OCI-LY3 (cell line): ENCODE measurements at regions not wholly inside any gene's neighbourhood (a gene's known extent, or its start where the extent isn't known, plus 50 kb on each side); places are given as distances from the start of the nearest gene placed in this dataset.

Experiments
- H2AFZ ChIP-seq: fragments of 200-600, 300-600 bp; shearing (Covaris generic); 2 replicates; pipeline ENCODE4 v1.6.0; 2014; ENCODE audit warnings: antibody characterized with exemption, low read depth, low read length
- H3K27ac ChIP-seq: fragments of 200-600, 300-600 bp; sonication (generic); 2 replicates; pipeline ENCODE4 v1.5.1; 2014; ENCODE audit warnings: mild to moderate bottlenecking, low read length, moderate library complexity, mixed read lengths
- H3K27me3 ChIP-seq: fragments of 200-600, 300-600 bp; sonication (generic); 2 replicates; pipeline ENCODE4 v1.6.1; 2014; ENCODE audit warnings: low read depth, low read length, mixed read lengths
- H3K36me3 ChIP-seq: fragments of 200-600, 300-600 bp; sonication (generic); replicated peaks from 2 replicates; pipeline ENCODE3; 2014; ENCODE audit warnings: low read depth, low read length, mixed read lengths
- H3K4me1 ChIP-seq: fragments of 300-600, 200-600 bp; sonication (generic); 2 replicates; pipeline ENCODE4 v1.6.1; 2014; ENCODE audit warnings: low read length, mixed read lengths
- H3K4me2 ChIP-seq: fragments of 200-600, 300-600 bp; sonication (generic); 2 replicates; pipeline ENCODE4 v1.6.1; 2014; ENCODE audit warnings: low read length, mixed read lengths
- H3K4me3 ChIP-seq: fragments of 300-600, 200-600 bp; sonication (generic); 2 replicates; pipeline ENCODE4 v1.5.1; 2014; ENCODE audit warnings: antibody characterized with exemption, mild to moderate bottlenecking, low read length, moderate library complexity
- H3K79me2 ChIP-seq: fragments of 300-600, 200-600 bp; shearing (Covaris generic); 2 replicates; pipeline ENCODE4 v1.6.1; 2014; ENCODE audit warnings: mild to moderate bottlenecking, low read length, mixed read lengths
- H3K9ac ChIP-seq: fragments of 300-600, 200-600 bp; shearing (Covaris generic); 2 replicates; pipeline ENCODE4 v1.6.0; 2014; ENCODE audit warnings: mild to moderate bottlenecking, low read length, moderate library complexity
- H3K9me3 ChIP-seq: fragments of 200-600, 300-600 bp; shearing (Covaris generic); 2 replicates; pipeline ENCODE4 v1.6.1; 2014; ENCODE audit warnings: low read length, mixed read lengths; ENCODE audit not compliant: insufficient read depth
- H4K20me1 ChIP-seq: fragments of 200-600, 300-600 bp; sonication (generic); 2 replicates; pipeline ENCODE4 v1.6.1; 2016; ENCODE audit warnings: low read length, mixed read lengths; ENCODE audit not compliant: insufficient read depth
- EZH2phosphoT487 ChIP-seq: fragments of 200-600 bp; shearing (Covaris generic); IDR thresholded peaks from 2 replicates; pipeline ENCODE4 v1.6.1; 2018; ENCODE audit warnings: antibody characterized with exemption, mixed run types, low read depth
- TF ChIP-seq, protein P1 (sequence below): fragments of 200-600, 300-600 bp; sonication (generic); IDR thresholded peaks from 2 replicates; pipeline ENCODE4 v1.5.1; 2014; ENCODE audit warnings: antibody characterized with exemption, low read length, low read depth

DNA sequence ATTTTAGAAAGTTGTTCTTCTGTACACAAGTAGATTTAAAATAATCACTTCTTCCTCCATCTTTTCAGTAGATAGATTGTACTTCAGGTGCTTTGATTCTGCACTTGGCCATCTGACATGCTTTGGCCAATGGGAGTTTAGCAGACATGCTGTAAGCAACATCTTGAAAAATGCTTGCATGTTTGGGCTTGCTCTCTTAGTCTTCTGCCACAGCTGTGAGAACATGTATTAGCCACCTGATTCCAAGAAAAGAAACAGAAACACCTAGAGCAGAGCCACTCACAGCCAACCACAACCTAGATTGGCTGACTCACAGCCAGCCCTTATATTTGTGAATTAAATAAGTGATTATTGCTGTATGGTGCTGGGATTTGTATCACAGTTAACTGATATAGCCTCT is 70.2 kb upstream of the GADL1 start:
- no peaks in the 10 kb centered on the region for H3K9me3 ChIP-seq
- no peaks in the 10 kb centered on the region for H4K20me1 ChIP-seq
- no peaks in the 10 kb centered on the region for H3K79me2 ChIP-seq
- no peak overlapping the region for H3K4me3 ChIP-seq
- no peaks in the 10 kb centered on the region for H3K4me1 ChIP-seq
- H2AFZ ChIP-seq = no peak overlapping the region
- TF ChIP-seq EZH2phosphoT487 = no peak
- TF ChIP-seq, protein P1, sequence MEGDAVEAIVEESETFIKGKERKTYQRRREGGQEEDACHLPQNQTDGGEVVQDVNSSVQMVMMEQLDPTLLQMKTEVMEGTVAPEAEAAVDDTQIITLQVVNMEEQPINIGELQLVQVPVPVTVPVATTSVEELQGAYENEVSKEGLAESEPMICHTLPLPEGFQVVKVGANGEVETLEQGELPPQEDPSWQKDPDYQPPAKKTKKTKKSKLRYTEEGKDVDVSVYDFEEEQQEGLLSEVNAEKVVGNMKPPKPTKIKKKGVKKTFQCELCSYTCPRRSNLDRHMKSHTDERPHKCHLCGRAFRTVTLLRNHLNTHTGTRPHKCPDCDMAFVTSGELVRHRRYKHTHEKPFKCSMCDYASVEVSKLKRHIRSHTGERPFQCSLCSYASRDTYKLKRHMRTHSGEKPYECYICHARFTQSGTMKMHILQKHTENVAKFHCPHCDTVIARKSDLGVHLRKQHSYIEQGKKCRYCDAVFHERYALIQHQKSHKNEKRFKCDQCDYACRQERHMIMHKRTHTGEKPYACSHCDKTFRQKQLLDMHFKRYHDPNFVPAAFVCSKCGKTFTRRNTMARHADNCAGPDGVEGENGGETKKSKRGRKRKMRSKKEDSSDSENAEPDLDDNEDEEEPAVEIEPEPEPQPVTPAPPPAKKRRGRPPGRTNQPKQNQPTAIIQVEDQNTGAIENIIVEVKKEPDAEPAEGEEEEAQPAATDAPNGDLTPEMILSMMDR = no peak
- no peak overlapping the region for H3K4me2 ChIP-seq
- 0 out of 2 replicates have a peak, but pooled peaks cover 17% of the 10 kb centered on the region for H3K27me3 ChIP-seq
- H3K36me3 ChIP-seq = no peaks in the 10 kb centered on the region
- no peak overlapping the region for H3K9ac ChIP-seq
- no peak overlapping the region for H3K27ac ChIP-seq

GRCh38 chr3:30966896-30967295 is 72.4 kb upstream of the GADL1 start:
- TF ChIP-seq, protein P1 = no peak
- no peak for TF ChIP-seq EZH2phosphoT487
- Histone ChIP-seq H3K36me3 (no peaks in the 10 kb centered on the region), H3K27me3 (0 out of 2 replicates have a peak, but pooled peaks cover 17% of the 10 kb centered on the region), H3K9me3 (no peaks in the 10 kb centered on the region), H3K4me3 (no peak overlapping the region), H3K27ac (no peak overlapping the region), H3K79me2 (no peaks in the 10 kb centered on the region), H3K4me2 (no peak overlapping the region), H3K4me1 (peaks cover 4% of the 10 kb centered on the region; the same call in 1 of the 2 replicates), H3K9ac (no peak overlapping the region), H2AFZ (no peak overlapping the region), H4K20me1 (no peaks in the 10 kb centered on the region)

DNA sequence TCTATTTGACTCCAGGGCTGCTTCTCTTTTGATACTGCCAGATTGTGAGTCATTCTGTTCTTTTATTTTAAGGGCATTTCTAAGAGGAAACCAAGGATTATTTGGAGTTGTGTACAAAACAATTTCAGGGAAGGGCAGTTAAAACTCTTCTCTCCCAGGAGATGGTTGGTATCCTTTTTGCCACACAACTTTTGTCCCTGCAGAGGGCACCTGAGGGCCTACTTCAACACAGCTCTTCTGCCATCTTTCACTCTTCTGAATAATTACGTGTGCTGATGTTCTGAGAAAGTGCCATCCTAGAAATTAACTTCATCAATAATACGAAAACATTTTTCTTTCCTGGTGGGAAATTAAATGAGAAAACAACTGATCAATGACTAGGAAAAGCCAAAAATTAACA is 75.7 kb upstream of the GADL1 start:
- Histone ChIP-seq H3K4me2 (peak overlapping the region; percentile 20; the same call in 1 of the 2 replicates), H3K9ac (no peak overlapping the region), H3K27ac (no peak overlapping the region), H4K20me1 (no peaks in the 10 kb centered on the region), H2AFZ (no peak overlapping the region; the same call in 1 of the 2 replicates), H3K27me3 (0 out of 2 replicates have a peak, but pooled peaks cover 12% of the 10 kb centered on the region), H3K4me1 (peaks cover 4% of the 10 kb centered on the region; the same call in 1 of the 2 replicates), H3K4me3 (no peak overlapping the region), H3K36me3 (no peaks in the 10 kb centered on the region), H3K79me2 (no peaks in the 10 kb centered on the region), H3K9me3 (no peaks in the 10 kb centered on the region)
- no peak for TF ChIP-seq EZH2phosphoT487
- TF ChIP-seq, protein P1 = peak; percentile 70

GRCh38 chr3:30972449-30972848 is 78.0 kb upstream of the GADL1 start:
- Histone ChIP-seq H3K9ac (no peak overlapping the region), H3K4me2 (no peak overlapping the region), H3K36me3 (no peaks in the 10 kb centered on the region), H3K4me1 (peaks cover 6% of the 10 kb centered on the region), H3K9me3 (no peaks in the 10 kb centered on the region), H4K20me1 (no peaks in the 10 kb centered on the region), H3K27me3 (no peaks in the 10 kb centered on the region), H3K79me2 (no peaks in the 10 kb centered on the region), H3K4me3 (no peak overlapping the region), H3K27ac (no peak overlapping the region), H2AFZ (no peak overlapping the region)
- TF ChIP-seq, protein P1 = no peak
- no peak for TF ChIP-seq EZH2phosphoT487
